IMR-90 (cell line): ENCODE measurements at regions not wholly inside any gene's neighbourhood (a gene's known extent, or its start where the extent isn't known, plus 50 kb on each side); places are given as distances from the start of the nearest gene placed in this dataset.

Source experiments
- ATAC-seq: fragments of 200-7000 bp; cut with Tn5 transposase; 2 replicates; pipeline ENCODE4 v1.9.1; 2020; ENCODE audit warnings: low read depth, mild to moderate bottlenecking, moderate library complexity
- BruUV-seq: library from RNA; stranded (reverse); fragments of 400-500 nt; replicated peaks from 2 replicates; lab custom pipeline; 2021; lab: Mats Ljungman, UMichigan
- CTCF ChIA-PET: fragments of 300-600 bp; formaldehyde crosslinking; extraction: SDS; loops from one replicate; lab custom pipeline; 2021; ENCODE audit warnings: antibody characterized with exemption; lab: Yijun Ruan, JAX
- POLR2A ChIA-PET: fragments of 300-600 bp; sonication (Branson Sonifier 250); formaldehyde crosslinking; loops from one replicate; lab custom pipeline; 2022; ENCODE audit warnings: antibody characterized with exemption; ENCODE audit not compliant: unreplicated experiment; lab: Charles Lee
- DNase-seq: peaks from one replicate; pipeline ENCODE4 v3.0.0; 2013
- H2AFZ ChIP-seq: replicated peaks from 2 replicates; pipeline ENCODE3; 2013; ENCODE audit warnings: low read length, mild to moderate bottlenecking; ENCODE audit not compliant: poor library complexity
- H2AK5ac ChIP-seq: 2 replicates; pipeline ENCODE4 v1.6.1; 2013; ENCODE audit warnings: low read depth, low read length, inconsistent platforms
- H2AK9ac ChIP-seq: replicated peaks from 2 replicates; pipeline ENCODE3; 2013; ENCODE audit warnings: mild to moderate bottlenecking, low read depth, low read length, moderate library complexity; ENCODE audit not compliant: poor library complexity
- H2BK120ac ChIP-seq: 2 replicates; pipeline ENCODE4 v1.6.1; 2013; ENCODE audit warnings: low read depth, low read length, inconsistent platforms
- H2BK15ac ChIP-seq: 3 replicates; pipeline ENCODE4 v1.6.1; 2013; ENCODE audit warnings: low read depth, low read length, inconsistent platforms
- H2BK20ac ChIP-seq: 2 replicates; pipeline ENCODE4 v1.6.1; 2013; ENCODE audit warnings: low read depth, mild to moderate bottlenecking, inconsistent platforms, low read length, moderate library complexity
- H2BK5ac ChIP-seq: 2 replicates; pipeline ENCODE4 v1.6.1; 2013; ENCODE audit warnings: mild to moderate bottlenecking, low read depth, low read length, inconsistent platforms; ENCODE audit not compliant: poor library complexity, severe bottlenecking
- H3K14ac ChIP-seq: replicated peaks from 2 replicates; pipeline ENCODE4 v1.6.1; 2013; ENCODE audit warnings: low read depth, low read length, inconsistent platforms
- H3K18ac ChIP-seq: 2 replicates; pipeline ENCODE4 v1.6.1; 2013; ENCODE audit warnings: low read depth, low read length, control low read depth
- H3K23ac ChIP-seq: 2 replicates; pipeline ENCODE4 v1.6.1; 2013; ENCODE audit warnings: low read depth, low read length, inconsistent platforms
- H3K27ac ChIP-seq: 2 replicates; pipeline ENCODE4 v1.5.1; 2013; ENCODE audit warnings: mild to moderate bottlenecking, control low read depth, low read length; ENCODE audit not compliant: insufficient read depth
- H3K27me3 ChIP-seq: 2 replicates; pipeline ENCODE4 v1.6.1; 2013; ENCODE audit warnings: low read length; ENCODE audit not compliant: control insufficient read depth, insufficient read depth
- H3K36me3 ChIP-seq: 2 replicates; pipeline ENCODE4 v1.6.1; 2013; ENCODE audit warnings: low read length, mixed read lengths; ENCODE audit not compliant: control insufficient read depth, insufficient read depth
- H3K4ac ChIP-seq: 2 replicates; pipeline ENCODE4 v1.6.1; 2013; ENCODE audit warnings: low read depth, low read length, inconsistent platforms
- H3K4me1 ChIP-seq: 2 replicates; pipeline ENCODE4 v1.6.1; 2013; ENCODE audit warnings: low read length, mixed read lengths; ENCODE audit not compliant: control insufficient read depth, insufficient read depth
- H3K4me2 ChIP-seq: 2 replicates; pipeline ENCODE4 v1.6.1; 2013; ENCODE audit warnings: low read depth, mild to moderate bottlenecking, control low read depth, low read length, moderate library complexity
- H3K4me3 ChIP-seq: 2 replicates; pipeline ENCODE4 v1.5.1; 2013; ENCODE audit warnings: low read depth, mild to moderate bottlenecking, control low read depth, low read length, moderate library complexity; ENCODE audit not compliant: insufficient read depth
- H3K56ac ChIP-seq: 2 replicates; pipeline ENCODE4 v1.6.1; 2013; ENCODE audit warnings: low read length, inconsistent platforms; ENCODE audit not compliant: insufficient read depth; ENCODE audit errors: extremely low read depth
- H3K79me1 ChIP-seq, 2 experiments: 2 replicates each; pipeline ENCODE4 v1.6.1; 2013; ENCODE audit warnings: low read length in 2 of 2, inconsistent platforms in 1 of 2, low read depth in 1 of 2
- H3K9ac ChIP-seq: 2 replicates; pipeline ENCODE4 v1.6.1; 2013; ENCODE audit warnings: low read depth, low read length, control low read depth
- H3K9me1 ChIP-seq: 2 replicates; pipeline ENCODE4 v1.6.1; 2013; ENCODE audit warnings: low read length, inconsistent platforms; ENCODE audit not compliant: insufficient read depth
- H3K9me3 ChIP-seq: 2 replicates; pipeline ENCODE4 v1.6.1; 2013; ENCODE audit warnings: low read length; ENCODE audit not compliant: control insufficient read depth, insufficient read depth
- H4K20me1 ChIP-seq: 2 replicates; pipeline ENCODE4 v1.6.1; 2013; ENCODE audit warnings: low read length, inconsistent platforms; ENCODE audit not compliant: insufficient read depth
- H4K5ac ChIP-seq: 2 replicates; pipeline ENCODE4 v1.6.1; 2013; ENCODE audit warnings: mild to moderate bottlenecking, low read depth, low read length, control low read depth
- H4K8ac ChIP-seq, 2 experiments: 2 replicates each; pipeline ENCODE4 v1.6.1; 2013; ENCODE audit warnings: low read depth in 2 of 2, low read length in 2 of 2, control low read depth in 1 of 2, inconsistent platforms in 1 of 2
- H4K91ac ChIP-seq: 2 replicates; pipeline ENCODE4 v1.6.1; 2013; ENCODE audit warnings: low read depth, low read length, inconsistent platforms; ENCODE audit not compliant: insufficient read depth
- CEBPB ChIP-seq: IDR thresholded peaks from 2 replicates; pipeline ENCODE4 v1.6.1; 2012; ENCODE audit warnings: low read depth, low read length, improper control_type of control experiment
- CTCF ChIP-seq: conservative IDR thresholded peaks from 2 replicates; pipeline ENCODE4 v1.5.1; 2012; ENCODE audit warnings: mild to moderate bottlenecking, low read depth, low read length, improper control_type of control experiment
- FOS ChIP-seq: fragments of 150-350 bp; IDR thresholded peaks from 2 replicates; pipeline ENCODE4 v1.6.1; 2016; ENCODE audit warnings: low read depth, low read length
- MAFK ChIP-seq: IDR thresholded peaks from 2 replicates; pipeline ENCODE4 v1.6.1; 2012; ENCODE audit warnings: low read depth, low read length, improper control_type of control experiment
- MAZ ChIP-seq: IDR thresholded peaks from 2 replicates; pipeline ENCODE4 v1.6.1; 2012; ENCODE audit warnings: low read depth, mild to moderate bottlenecking, low read length, improper control_type of control experiment, moderate library complexity, borderline replicate concordance
- MXI1 ChIP-seq: IDR thresholded peaks from 2 replicates; pipeline ENCODE4 v1.6.1; 2012; ENCODE audit warnings: low read depth, mild to moderate bottlenecking, low read length, moderate library complexity, borderline replicate concordance
- RAD21 ChIP-seq: IDR thresholded peaks from 2 replicates; pipeline ENCODE4 v1.6.1; 2012; ENCODE audit warnings: low read length, improper control_type of control experiment
- RCOR1 ChIP-seq: IDR thresholded peaks from 2 replicates; pipeline ENCODE4 v1.6.1; 2012; ENCODE audit warnings: mild to moderate bottlenecking, low read length, improper control_type of control experiment; ENCODE audit not compliant: insufficient replicate concordance
- RFX5 ChIP-seq: IDR thresholded peaks from 2 replicates; pipeline ENCODE4 v1.8.0; 2012; ENCODE audit warnings: low read depth, mild to moderate bottlenecking, low read length, moderate library complexity
- USF2 ChIP-seq: fragments of 150-350 bp; IDR thresholded peaks from 2 replicates; pipeline ENCODE4 v1.6.1; 2017; ENCODE audit warnings: mild to moderate bottlenecking, antibody characterized with exemption, low read length, low read depth
- WGBS, 2 experiments: methylation state at CpG; one replicate each; pipeline versions ENCODE4 v1.1.5 to v1.1.7; 2013; ENCODE audit warnings: missing lambda C conversion rate in 2 of 2; ENCODE audit not compliant: insufficient read length in 1 of 2; ENCODE audit errors: extremely low coverage in 2 of 2; 5-methylcytosine and 5-hydroxymethylcytosine counted together
- dilution Hi-C: fragments of 300-500 bp; cut with HindIII; formaldehyde crosslinking; loops from one replicate; pipeline ENCODE4 v1.14.3; 2018; ENCODE audit warnings: low sequenced_read_pairs; ENCODE audit not compliant: unreplicated experiment
- in situ Hi-C: fragments of 300-500 bp; cut with MboI; formaldehyde crosslinking; loops from 3 replicates; pipeline ENCODE4 v1.14.3; 2019; ENCODE audit warnings: low sequenced_read_pairs, inconsistent platforms, mixed read lengths
- intact Hi-C: fragments of 100-400 bp; cut with micrococcal nuclease; formaldehyde crosslinking; loops from 2 replicates; pipeline ENCODE4 v1.10.0; 2022

GRCh38 chr2:4844881-4845280, 847.3 kb upstream of the SOX11 start:
- Histone ChIP-seq H2AFZ (no peak overlapping the region), H3K4me3 (no peak overlapping the region), H3K23ac (no peak overlapping the region), H3K9me3 (peaks cover 21% of the 10 kb centered on the region), H4K8ac (no peak overlapping the region), H3K56ac (no peak overlapping the region), H2AK5ac (no peak overlapping the region), H3K4me1 (no peaks in the 10 kb centered on the region), H3K79me1 (no peaks in the 10 kb centered on the region), H2BK5ac (no peak overlapping the region), H3K18ac (no peak overlapping the region), H4K20me1 (no peaks in the 10 kb centered on the region), H3K14ac (no peak overlapping the region), H2BK20ac (no peak overlapping the region), H3K9me1 (no peaks in the 10 kb centered on the region), H2BK15ac (no peak overlapping the region), H4K5ac (no peak overlapping the region), H3K27me3 (no peaks in the 10 kb centered on the region), H3K36me3 (no peaks in the 10 kb centered on the region), H3K4me2 (no peak overlapping the region), H2AK9ac (no peak overlapping the region), H2BK120ac (no peak overlapping the region), H3K9ac (no peak overlapping the region), H3K27ac (no peak overlapping the region), H4K91ac (no peak overlapping the region), H3K4ac (no peak overlapping the region)
- TF ChIP-seq CTCF (no peak), USF2 (no peak), CEBPB (no peak), MXI1 (no peak), RCOR1 (no peak), FOS (no peak), MAZ (no peak), RAD21 (no peak), MAFK (no peak), RFX5 (no peak)
- in situ Hi-C loops: no loop called here
- DNase-seq: no peak
- intact Hi-C loops: no loop called here
- dilution Hi-C loops: no loop called here
- 40% methylated on average over 1 of the region's 6 CpGs; no CpG with 5 or more reads in 1 of the 2 experiments for WGBS, 2 experiments
- ChIA-PET POLR2A (no interaction called here), CTCF (no interaction called here)
- BruUV-seq: no TSS peak
- ATAC-seq: no peak
